Vagina (tissue), 2 donors: ENCODE measurements at regions not wholly inside any gene's neighbourhood (a gene's known extent, or its start where the extent isn't known, plus 50 kb on each side); places are given as distances from the start of the nearest gene placed in this dataset.

ENCODE experiments used
- POLR2A ChIP-seq, 2 donors: fragments of 450-650 bp; IDR thresholded peaks; one replicate each; pipeline ENCODE4 v1.6.1; 2017; ENCODE audit warnings: antibody characterized with exemption in 2 of 2, mild to moderate bottlenecking in 2 of 2, moderate library complexity in 2 of 2
- TF ChIP-seq, protein P1 (sequence below), 3 experiments: fragments of 450-650 bp in 2 of 3; fragments of 200-600 bp in 1 of 3; sonication (generic) in 1 of 3; IDR thresholded peaks; one replicate each; pipeline ENCODE4 v1.5.1; 2017 to 2019; ENCODE audit warnings: antibody characterized with exemption in 3 of 3, mild to moderate bottlenecking in 2 of 3, moderate library complexity in 2 of 3

DNA sequence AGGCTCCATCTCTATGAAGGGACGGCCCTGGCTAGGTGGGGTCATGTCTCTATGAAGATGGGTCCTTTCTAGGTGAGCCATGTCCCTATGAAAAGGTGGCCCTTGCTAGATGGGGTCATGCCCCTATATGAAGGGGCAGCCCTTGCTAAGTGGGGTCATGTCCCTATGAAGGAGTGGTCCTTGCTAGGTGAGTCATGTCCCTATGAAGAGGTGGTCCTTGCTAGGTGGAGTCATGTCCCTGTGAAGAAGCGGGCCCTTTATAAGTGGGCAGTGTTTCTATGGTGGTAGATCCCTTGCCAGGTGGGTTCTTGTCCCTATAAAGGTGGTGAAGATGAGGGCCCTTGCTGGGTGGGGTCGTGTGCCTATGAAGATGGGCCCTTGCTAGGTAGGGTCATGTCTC lies 283.0 kb upstream of the IRX2 start:
- TF ChIP-seq, protein P1, sequence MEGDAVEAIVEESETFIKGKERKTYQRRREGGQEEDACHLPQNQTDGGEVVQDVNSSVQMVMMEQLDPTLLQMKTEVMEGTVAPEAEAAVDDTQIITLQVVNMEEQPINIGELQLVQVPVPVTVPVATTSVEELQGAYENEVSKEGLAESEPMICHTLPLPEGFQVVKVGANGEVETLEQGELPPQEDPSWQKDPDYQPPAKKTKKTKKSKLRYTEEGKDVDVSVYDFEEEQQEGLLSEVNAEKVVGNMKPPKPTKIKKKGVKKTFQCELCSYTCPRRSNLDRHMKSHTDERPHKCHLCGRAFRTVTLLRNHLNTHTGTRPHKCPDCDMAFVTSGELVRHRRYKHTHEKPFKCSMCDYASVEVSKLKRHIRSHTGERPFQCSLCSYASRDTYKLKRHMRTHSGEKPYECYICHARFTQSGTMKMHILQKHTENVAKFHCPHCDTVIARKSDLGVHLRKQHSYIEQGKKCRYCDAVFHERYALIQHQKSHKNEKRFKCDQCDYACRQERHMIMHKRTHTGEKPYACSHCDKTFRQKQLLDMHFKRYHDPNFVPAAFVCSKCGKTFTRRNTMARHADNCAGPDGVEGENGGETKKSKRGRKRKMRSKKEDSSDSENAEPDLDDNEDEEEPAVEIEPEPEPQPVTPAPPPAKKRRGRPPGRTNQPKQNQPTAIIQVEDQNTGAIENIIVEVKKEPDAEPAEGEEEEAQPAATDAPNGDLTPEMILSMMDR (IDR thresholded peaks at IDR 0.05) = no peak
- TF ChIP-seq POLR2A (IDR thresholded peaks at IDR 0.05) = no peak
